HL-60 (cell line): ENCODE measurements at regions not wholly inside any gene's neighbourhood (a gene's known extent, or its start where the extent isn't known, plus 50 kb on each side); places are given as distances from the start of the nearest gene placed in this dataset.

Experiments
- POLR2AphosphoS5 ChIP-seq: IDR thresholded peaks from 2 replicates; pipeline ENCODE4 v1.6.1; 2012; ENCODE audit warnings: low read depth
- SPI1 ChIP-seq: IDR thresholded peaks from 2 replicates; pipeline ENCODE4 v1.6.1; 2012; ENCODE audit warnings: low read depth, mild to moderate bottlenecking, borderline replicate concordance
- TF ChIP-seq, protein P1 (sequence below): IDR thresholded peaks from one replicate; pipeline ENCODE4 v1.5.1; 2011; ENCODE audit warnings: low read length, control low read depth, inconsistent platforms; ENCODE audit not compliant: insufficient read depth
- TF ChIP-seq, protein P2 (sequence below): IDR thresholded peaks from 2 replicates; pipeline ENCODE4 v1.6.1; 2012; ENCODE audit warnings: low read depth; ENCODE audit not compliant: insufficient replicate concordance

- TF ChIP-seq, protein P1, sequence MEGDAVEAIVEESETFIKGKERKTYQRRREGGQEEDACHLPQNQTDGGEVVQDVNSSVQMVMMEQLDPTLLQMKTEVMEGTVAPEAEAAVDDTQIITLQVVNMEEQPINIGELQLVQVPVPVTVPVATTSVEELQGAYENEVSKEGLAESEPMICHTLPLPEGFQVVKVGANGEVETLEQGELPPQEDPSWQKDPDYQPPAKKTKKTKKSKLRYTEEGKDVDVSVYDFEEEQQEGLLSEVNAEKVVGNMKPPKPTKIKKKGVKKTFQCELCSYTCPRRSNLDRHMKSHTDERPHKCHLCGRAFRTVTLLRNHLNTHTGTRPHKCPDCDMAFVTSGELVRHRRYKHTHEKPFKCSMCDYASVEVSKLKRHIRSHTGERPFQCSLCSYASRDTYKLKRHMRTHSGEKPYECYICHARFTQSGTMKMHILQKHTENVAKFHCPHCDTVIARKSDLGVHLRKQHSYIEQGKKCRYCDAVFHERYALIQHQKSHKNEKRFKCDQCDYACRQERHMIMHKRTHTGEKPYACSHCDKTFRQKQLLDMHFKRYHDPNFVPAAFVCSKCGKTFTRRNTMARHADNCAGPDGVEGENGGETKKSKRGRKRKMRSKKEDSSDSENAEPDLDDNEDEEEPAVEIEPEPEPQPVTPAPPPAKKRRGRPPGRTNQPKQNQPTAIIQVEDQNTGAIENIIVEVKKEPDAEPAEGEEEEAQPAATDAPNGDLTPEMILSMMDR, result no peak
- TF ChIP-seq POLR2AphosphoS5 (no peak), SPI1 (no peak)
- TF ChIP-seq, protein P2, sequence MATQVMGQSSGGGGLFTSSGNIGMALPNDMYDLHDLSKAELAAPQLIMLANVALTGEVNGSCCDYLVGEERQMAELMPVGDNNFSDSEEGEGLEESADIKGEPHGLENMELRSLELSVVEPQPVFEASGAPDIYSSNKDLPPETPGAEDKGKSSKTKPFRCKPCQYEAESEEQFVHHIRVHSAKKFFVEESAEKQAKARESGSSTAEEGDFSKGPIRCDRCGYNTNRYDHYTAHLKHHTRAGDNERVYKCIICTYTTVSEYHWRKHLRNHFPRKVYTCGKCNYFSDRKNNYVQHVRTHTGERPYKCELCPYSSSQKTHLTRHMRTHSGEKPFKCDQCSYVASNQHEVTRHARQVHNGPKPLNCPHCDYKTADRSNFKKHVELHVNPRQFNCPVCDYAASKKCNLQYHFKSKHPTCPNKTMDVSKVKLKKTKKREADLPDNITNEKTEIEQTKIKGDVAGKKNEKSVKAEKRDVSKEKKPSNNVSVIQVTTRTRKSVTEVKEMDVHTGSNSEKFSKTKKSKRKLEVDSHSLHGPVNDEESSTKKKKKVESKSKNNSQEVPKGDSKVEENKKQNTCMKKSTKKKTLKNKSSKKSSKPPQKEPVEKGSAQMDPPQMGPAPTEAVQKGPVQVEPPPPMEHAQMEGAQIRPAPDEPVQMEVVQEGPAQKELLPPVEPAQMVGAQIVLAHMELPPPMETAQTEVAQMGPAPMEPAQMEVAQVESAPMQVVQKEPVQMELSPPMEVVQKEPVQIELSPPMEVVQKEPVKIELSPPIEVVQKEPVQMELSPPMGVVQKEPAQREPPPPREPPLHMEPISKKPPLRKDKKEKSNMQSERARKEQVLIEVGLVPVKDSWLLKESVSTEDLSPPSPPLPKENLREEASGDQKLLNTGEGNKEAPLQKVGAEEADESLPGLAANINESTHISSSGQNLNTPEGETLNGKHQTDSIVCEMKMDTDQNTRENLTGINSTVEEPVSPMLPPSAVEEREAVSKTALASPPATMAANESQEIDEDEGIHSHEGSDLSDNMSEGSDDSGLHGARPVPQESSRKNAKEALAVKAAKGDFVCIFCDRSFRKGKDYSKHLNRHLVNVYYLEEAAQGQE, result no peak
Measured at GRCh38 chr2:217393585-217394032, 533.7 kb upstream of the TNP1 start.
